Neuronal stem cell (in vitro differentiated cells): ENCODE measurements at regions not wholly inside any gene's neighbourhood (a gene's known extent, or its start where the extent isn't known, plus 50 kb on each side); places are given as distances from the start of the nearest gene placed in this dataset.

ENCODE experiments used
- DNase-seq: peaks from one replicate; pipeline ENCODE4 v3.0.0-alpha.2; 2013; ENCODE audit warnings: low spot score
- H2AFZ ChIP-seq: one replicate; pipeline ENCODE4 v1.6.1; 2013; ENCODE audit warnings: mild to moderate bottlenecking, low read length, inconsistent platforms
- H2AK5ac ChIP-seq: 2 replicates; pipeline ENCODE4 v1.6.1; 2013; ENCODE audit warnings: low read depth, mild to moderate bottlenecking, inconsistent platforms, low read length, moderate library complexity, mixed read lengths
- H2BK120ac ChIP-seq: 2 replicates; pipeline ENCODE4 v1.6.1; 2013; ENCODE audit warnings: low read depth, mild to moderate bottlenecking, inconsistent platforms, low read length, moderate library complexity, mixed read lengths
- H2BK12ac ChIP-seq: one replicate; pipeline ENCODE4 v1.6.1; 2013; ENCODE audit warnings: low read length, inconsistent platforms
- H2BK15ac ChIP-seq: 2 replicates; pipeline ENCODE4 v1.6.1; 2013; ENCODE audit warnings: mild to moderate bottlenecking, low read length, inconsistent platforms, mixed read lengths
- H2BK5ac ChIP-seq: one replicate; pipeline ENCODE4 v1.6.1; 2013; ENCODE audit warnings: inconsistent platforms, mild to moderate bottlenecking, low read length, moderate library complexity
- H3K14ac ChIP-seq: one replicate; pipeline ENCODE4 v1.6.1; 2013; ENCODE audit warnings: low read length, inconsistent platforms
- H3K18ac ChIP-seq: 2 replicates; pipeline ENCODE4 v1.6.1; 2013; ENCODE audit warnings: low read length, inconsistent platforms
- H3K23ac ChIP-seq: 2 replicates; pipeline ENCODE4 v1.6.1; 2013; ENCODE audit warnings: low read depth, mild to moderate bottlenecking, mixed read lengths, low read length, inconsistent platforms; ENCODE audit not compliant: poor library complexity
- H3K27ac ChIP-seq: replicated peaks from 3 replicates; pipeline ENCODE4 v1.5.1; 2013; ENCODE audit warnings: low read length, inconsistent platforms
- H3K27me3 ChIP-seq, 3 experiments: 2 replicates each; pipeline ENCODE4 v1.6.1; 2013; ENCODE audit warnings: low read length in 3 of 3, mild to moderate bottlenecking in 2 of 3, inconsistent platforms in 1 of 3, low read depth in 1 of 3, mixed read lengths in 1 of 3, moderate library complexity in 1 of 3; ENCODE audit not compliant: control insufficient read depth in 3 of 3, insufficient read depth in 3 of 3
- H3K36me3 ChIP-seq, 2 donors: replicated peaks in 1 of 2; 2 replicates each; pipeline ENCODE4 v1.6.1; 2013; ENCODE audit warnings: low read length in 2 of 2; ENCODE audit not compliant: control insufficient read depth in 2 of 2, insufficient read depth in 2 of 2
- H3K4ac ChIP-seq: 2 replicates; pipeline ENCODE4 v1.6.1; 2013; ENCODE audit warnings: inconsistent platforms, mild to moderate bottlenecking, low read length, moderate library complexity
- H3K4me1 ChIP-seq, 2 donors: 1 replicate in 1 of 2; 2 replicates in 1 of 2; pipeline ENCODE4 v1.6.1; 2013; ENCODE audit warnings: low read length in 2 of 2, low read depth in 1 of 2; ENCODE audit not compliant: control insufficient read depth in 2 of 2, insufficient read depth in 1 of 2
- H3K4me2 ChIP-seq: one replicate; pipeline ENCODE4 v1.6.1; 2013; ENCODE audit warnings: mild to moderate bottlenecking, low read length, inconsistent platforms; ENCODE audit not compliant: insufficient read depth, poor library complexity, severe bottlenecking
- H3K4me3 ChIP-seq, 2 donors: 2 replicates each; pipeline ENCODE4 v1.5.1; 2013; ENCODE audit warnings: low read length in 2 of 2, mild to moderate bottlenecking in 2 of 2, inconsistent platforms in 1 of 2, moderate library complexity in 1 of 2
- H3K79me1 ChIP-seq: one replicate; pipeline ENCODE4 v1.6.1; 2013; ENCODE audit warnings: low read depth, mild to moderate bottlenecking, inconsistent platforms, low read length, moderate library complexity
- H3K9ac ChIP-seq: one replicate; pipeline ENCODE4 v1.6.1; 2013; ENCODE audit warnings: mild to moderate bottlenecking, low read depth, low read length, inconsistent platforms; ENCODE audit not compliant: poor library complexity
- H3K9me3 ChIP-seq, 2 donors: replicated peaks in 1 of 2; 2 replicates each; pipeline versions ENCODE3 to v1.6.1; 2013; ENCODE audit warnings: low read length in 2 of 2, mild to moderate bottlenecking in 2 of 2, inconsistent platforms in 1 of 2, low read depth in 1 of 2, mixed read lengths in 1 of 2, moderate library complexity in 1 of 2; ENCODE audit not compliant: control insufficient read depth in 2 of 2, insufficient read depth in 1 of 2
- H4K8ac ChIP-seq: one replicate; pipeline ENCODE4 v1.6.1; 2013; ENCODE audit warnings: low read depth, mild to moderate bottlenecking, inconsistent platforms, low read length, moderate library complexity
- H4K91ac ChIP-seq: one replicate; pipeline ENCODE4 v1.6.1; 2013; ENCODE audit warnings: low read length, low read depth, mild to moderate bottlenecking, inconsistent platforms; ENCODE audit not compliant: poor library complexity
- WGBS, 2 donors: extraction: QIAGEN DNeasy Blood & Tissue Kit; methylation state at CpG; one replicate each; pipeline ENCODE4 v1.1.7; 2013; ENCODE audit warnings: missing lambda C conversion rate in 2 of 2, mixed read lengths in 1 of 2; ENCODE audit not compliant: insufficient read length in 2 of 2, insufficient replicate concordance in 1 of 2; ENCODE audit errors: extremely low coverage in 2 of 2; 5-methylcytosine and 5-hydroxymethylcytosine counted together

DNA sequence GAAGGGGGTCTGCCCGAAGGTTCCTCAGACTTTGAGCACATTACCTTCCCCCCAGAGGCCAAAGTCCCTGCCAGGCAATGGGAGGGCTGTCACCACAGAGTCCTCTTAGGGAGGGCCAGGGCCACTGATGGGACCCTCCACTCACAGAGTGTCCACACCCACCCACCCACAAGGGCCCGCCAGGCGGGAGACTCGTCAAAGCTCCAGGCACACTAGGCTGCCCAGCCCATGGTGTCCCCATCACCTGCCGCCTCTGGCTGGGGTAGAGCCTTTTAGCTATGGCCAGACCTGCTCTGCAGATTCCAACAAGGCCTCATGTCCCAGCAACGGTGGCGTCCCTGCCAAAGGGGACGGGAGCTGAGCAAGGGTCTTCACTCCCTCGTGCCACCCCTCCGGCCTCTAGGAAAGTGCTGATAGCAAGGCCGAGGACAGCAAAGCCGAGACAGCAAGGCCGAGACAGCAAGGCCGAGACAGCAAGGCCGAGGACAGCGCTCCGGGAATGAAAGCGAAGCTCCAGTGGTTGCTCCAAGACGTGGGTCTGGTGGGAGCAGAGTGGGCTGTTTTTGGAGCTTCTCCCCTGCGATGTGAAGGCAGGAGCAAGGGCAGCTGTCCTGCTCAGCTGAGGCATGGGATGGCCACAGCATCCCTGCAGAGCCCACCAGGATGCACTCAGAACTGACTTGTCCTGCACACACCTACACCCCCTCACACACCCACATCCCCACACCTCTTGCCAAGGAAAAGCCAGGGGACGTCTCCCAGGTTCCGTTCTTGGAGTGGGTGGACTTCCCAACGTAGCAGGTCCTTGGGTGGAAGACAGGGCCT is 123.4 kb downstream of the CRYAA start:
- H3K18ac ChIP-seq, result no peak overlapping the region
- H3K9me3 ChIP-seq, result peaks cover 0 to 5% of the 10 kb centered on the region in 2 donors
- H2AK5ac ChIP-seq, result no peak overlapping the region
- peak overlapping the region; percentile 5 for H3K14ac ChIP-seq
- no peak for DNase-seq
- H2BK15ac ChIP-seq, result no peak overlapping the region
- no peak overlapping the region for H3K4me2 ChIP-seq
- H3K27ac ChIP-seq, result no peak overlapping the region
- H4K8ac ChIP-seq, result no peak overlapping the region
- no peak overlapping the region for H4K91ac ChIP-seq
- H3K4me1 ChIP-seq, result peaks cover under 1 to 2% of the 10 kb centered on the region in 2 donors
- no peak overlapping the region for H3K4me3 ChIP-seq
- H3K23ac ChIP-seq, result peak overlapping the region; percentile 53
- no peak overlapping the region for H3K9ac ChIP-seq
- no CpG with 5 or more reads among the region's 23 CpGs for WGBS, 2 donors
- no peak overlapping the region for H2BK120ac ChIP-seq
- no peak overlapping the region for H2BK12ac ChIP-seq
- no peak overlapping the region for H3K4ac ChIP-seq
- H3K27me3 ChIP-seq, result peaks cover 0 to 5% (median 0%) of the 10 kb centered on the region in 3 experiments
- H3K36me3 ChIP-seq, result no peaks in the 10 kb centered on the region
- no peak overlapping the region for H2BK5ac ChIP-seq
- H2AFZ ChIP-seq, result no peak overlapping the region
- no peaks in the 10 kb centered on the region for H3K79me1 ChIP-seq

DNA sequence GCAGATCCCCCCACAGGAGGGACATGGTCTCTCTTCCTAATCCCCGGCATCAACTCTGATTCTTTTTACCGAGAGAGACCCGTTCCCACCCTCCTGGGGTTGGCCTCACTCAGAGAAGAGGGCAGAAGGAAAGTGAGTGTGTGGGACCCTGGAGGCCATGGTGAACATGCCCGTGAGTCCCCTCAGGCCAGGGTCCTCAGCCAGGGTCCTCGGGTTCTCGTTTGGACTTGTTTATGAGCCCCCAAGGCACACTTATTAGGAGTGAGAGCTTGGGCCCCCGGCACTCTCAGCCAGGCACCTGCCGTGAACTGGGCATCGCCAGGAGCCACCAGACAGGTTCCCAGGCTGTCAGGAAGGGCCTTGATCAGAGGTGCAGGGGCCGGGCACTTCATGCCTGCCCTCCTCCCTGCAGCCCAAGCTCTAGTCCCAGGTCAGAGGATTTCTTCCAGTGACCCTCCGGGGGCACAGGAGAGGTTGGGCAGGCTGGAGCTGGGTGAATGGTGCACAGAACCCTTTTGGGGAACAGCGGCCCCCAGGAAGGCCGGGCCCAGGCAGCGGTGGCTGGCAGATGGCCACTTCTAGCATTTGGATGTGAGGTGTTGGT is 122.6 kb downstream of the CRYAA start:
- no peak overlapping the region for H4K91ac ChIP-seq
- no peaks in the 10 kb centered on the region for H3K79me1 ChIP-seq
- no peak overlapping the region for H2BK120ac ChIP-seq

DNA sequence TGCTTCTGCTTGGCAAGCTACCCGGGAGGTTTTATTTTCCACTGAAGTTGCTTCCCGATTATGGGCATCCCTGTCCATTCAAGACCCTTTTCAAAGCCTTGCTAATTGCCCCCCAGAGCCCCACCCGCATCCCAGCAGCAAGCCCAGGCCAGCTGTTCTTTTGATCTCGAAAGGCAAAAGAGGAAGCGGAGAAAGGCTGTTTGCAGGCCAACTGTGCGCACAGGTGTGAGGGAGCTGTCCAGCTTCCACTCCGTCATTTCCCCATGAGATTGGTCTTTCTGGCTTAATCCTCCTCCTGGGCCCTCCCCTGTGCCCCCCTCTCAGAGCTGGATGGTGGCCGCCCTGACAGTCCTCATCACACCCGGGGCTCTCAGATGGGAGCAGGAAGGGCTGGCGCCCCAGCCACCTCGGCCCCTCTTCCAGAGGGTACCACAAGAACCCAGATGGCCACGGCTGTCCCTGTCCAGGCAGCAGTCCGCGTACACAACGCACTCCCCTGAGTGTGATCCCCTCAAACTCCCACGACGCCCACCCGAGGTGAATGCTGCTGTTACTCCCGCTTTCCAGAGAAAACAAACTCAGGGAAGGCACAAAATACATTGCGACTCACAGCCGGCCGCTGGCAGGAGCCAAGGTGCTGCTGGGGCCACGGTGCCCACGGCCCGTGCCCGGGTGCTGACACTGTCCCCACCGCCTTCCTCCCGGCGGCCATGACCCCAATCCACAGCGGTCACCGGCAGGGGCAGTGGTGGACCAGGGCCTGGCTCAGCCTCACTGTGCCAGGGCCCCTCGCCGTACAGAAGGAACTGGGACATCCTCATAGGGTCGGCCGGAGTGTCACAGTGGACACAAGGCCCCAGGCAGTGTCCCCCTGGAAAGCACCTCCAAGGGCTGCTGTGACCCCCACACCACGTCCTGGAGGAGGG is 121.9 kb downstream of the CRYAA start:
- H3K79me1 ChIP-seq, result no peaks in the 10 kb centered on the region
- peak overlapping the region; percentile 0 for H3K14ac ChIP-seq
- no CpG with 5 or more reads among the region's 36 CpGs for WGBS, 2 donors
- H2BK120ac ChIP-seq, result no peak overlapping the region
- no peak overlapping the region for H4K91ac ChIP-seq
- H2BK15ac ChIP-seq, result no peak overlapping the region
- H3K23ac ChIP-seq, result no peak overlapping the region
- H3K4ac ChIP-seq, result no peak overlapping the region
- no peak overlapping the region for H2AK5ac ChIP-seq
- H2AFZ ChIP-seq, result no peak overlapping the region
- no peak overlapping the region for H3K4me2 ChIP-seq
- H3K4me3 ChIP-seq, result no peak overlapping the region
- H3K9ac ChIP-seq, result peak overlapping the region; percentile 18
- H3K9me3 ChIP-seq, result peaks cover 0 to 5% of the 10 kb centered on the region in 2 donors
- H3K4me1 ChIP-seq, result peaks cover 4 to 5% of the 10 kb centered on the region in 2 donors
- H3K18ac ChIP-seq, result peak overlapping the region; percentile 49
- H2BK12ac ChIP-seq, result no peak overlapping the region
- peak overlapping the region; percentile 34 for H2BK5ac ChIP-seq
- H4K8ac ChIP-seq, result no peak overlapping the region
- no peak overlapping the region for H3K27ac ChIP-seq
- no peaks in the 10 kb centered on the region for H3K36me3 ChIP-seq
- peaks cover 0 to 5% (median 0%) of the 10 kb centered on the region in 3 experiments for H3K27me3 ChIP-seq
- DNase-seq, result no peak

More for the DNA sequence above, 122.6 kb downstream of the CRYAA start:
- no peak overlapping the region for H3K9ac ChIP-seq
- no peak overlapping the region for H3K18ac ChIP-seq
- no peak overlapping the region for H3K4me2 ChIP-seq
- H3K4me3 ChIP-seq, result no peak overlapping the region
- H2BK5ac ChIP-seq, result no peak overlapping the region
- no CpG with 5 or more reads among the region's 14 CpGs for WGBS, 2 donors
- no peak overlapping the region for H3K4ac ChIP-seq
- H3K27ac ChIP-seq, result no peak overlapping the region
- no peak overlapping the region for H3K23ac ChIP-seq
- H3K4me1 ChIP-seq, result peaks cover 4 to 5% of the 10 kb centered on the region in 2 donors
- H3K14ac ChIP-seq, result no peak overlapping the region
- DNase-seq, result no peak
- no peak overlapping the region for H4K8ac ChIP-seq
- H3K36me3 ChIP-seq, result no peaks in the 10 kb centered on the region
- no peak overlapping the region for H2BK15ac ChIP-seq
- no peak overlapping the region for H2AFZ ChIP-seq
- peaks cover 0 to 5% (median 0%) of the 10 kb centered on the region in 3 experiments for H3K27me3 ChIP-seq
- no peak overlapping the region for H2AK5ac ChIP-seq
- H2BK12ac ChIP-seq, result no peak overlapping the region
- peaks cover 0 to 5% of the 10 kb centered on the region in 2 donors for H3K9me3 ChIP-seq
